ENCODE measurements at regions not wholly inside any gene's neighbourhood (a gene's known extent, or its start where the extent isn't known, plus 50 kb on each side); places are given as distances from the start of the nearest gene placed in this dataset.

- no peak for DNase-seq
- intact Hi-C loops (cut with DNase I, micrococcal nuclease), result no loop called here
- Mint-ChIP-seq H3K36me3 (ENCODE audit: low read depth) (no peaks in the 10 kb centered on the region), H3K27ac (no peak overlapping the region), H3K27me3 (no peaks in the 10 kb centered on the region), H3K4me3 (no peak overlapping the region), H3K4me1 (peaks cover 2% of the 10 kb centered on the region), H3K9me3 (ENCODE audit: low read depth) (no peaks in the 10 kb centered on the region)
- ChIA-PET POLR2A (no interaction called here), CTCF (no interaction called here)
- no peak for ATAC-seq
These were observed 532.3 kb downstream of the USP25 start for GRCh38 chr21:16262091-16262490.

GRCh38 chr21:16264319-16264718 lies 534.5 kb downstream of the USP25 start:
- peaks cover 2% of the 10 kb centered on the region for H3K4me1 Mint-ChIP-seq
- H3K36me3 Mint-ChIP-seq (ENCODE audit: low read depth), result no peaks in the 10 kb centered on the region
- no peaks in the 10 kb centered on the region for H3K9me3 Mint-ChIP-seq (ENCODE audit: low read depth)
- ChIA-PET CTCF (no interaction called here), POLR2A (no interaction called here)
- no peak overlapping the region for H3K27ac Mint-ChIP-seq
- ATAC-seq (no peak), DNase-seq (no peak)
- no peak overlapping the region for H3K4me3 Mint-ChIP-seq
- H3K27me3 Mint-ChIP-seq, result no peaks in the 10 kb centered on the region
- intact Hi-C loops (cut with DNase I, micrococcal nuclease), result no loop called here

- Mint-ChIP-seq H3K9me3 (ENCODE audit: low read depth) (no peaks in the 10 kb centered on the region), H3K27ac (no peak overlapping the region), H3K4me3 (no peak overlapping the region), H3K4me1 (no peaks in the 10 kb centered on the region), H3K27me3 (no peaks in the 10 kb centered on the region), H3K36me3 (ENCODE audit: low read depth) (no peaks in the 10 kb centered on the region)
- CTCF ChIA-PET, result no interaction called here
- POLR2A ChIA-PET, result no interaction called here
- no peak for DNase-seq
- intact Hi-C loops (cut with DNase I, micrococcal nuclease), result no loop called here
- ATAC-seq, result no peak
These were observed 539.7 kb downstream of the USP25 start for GRCh38 chr21:16269476-16269875.

DNA sequence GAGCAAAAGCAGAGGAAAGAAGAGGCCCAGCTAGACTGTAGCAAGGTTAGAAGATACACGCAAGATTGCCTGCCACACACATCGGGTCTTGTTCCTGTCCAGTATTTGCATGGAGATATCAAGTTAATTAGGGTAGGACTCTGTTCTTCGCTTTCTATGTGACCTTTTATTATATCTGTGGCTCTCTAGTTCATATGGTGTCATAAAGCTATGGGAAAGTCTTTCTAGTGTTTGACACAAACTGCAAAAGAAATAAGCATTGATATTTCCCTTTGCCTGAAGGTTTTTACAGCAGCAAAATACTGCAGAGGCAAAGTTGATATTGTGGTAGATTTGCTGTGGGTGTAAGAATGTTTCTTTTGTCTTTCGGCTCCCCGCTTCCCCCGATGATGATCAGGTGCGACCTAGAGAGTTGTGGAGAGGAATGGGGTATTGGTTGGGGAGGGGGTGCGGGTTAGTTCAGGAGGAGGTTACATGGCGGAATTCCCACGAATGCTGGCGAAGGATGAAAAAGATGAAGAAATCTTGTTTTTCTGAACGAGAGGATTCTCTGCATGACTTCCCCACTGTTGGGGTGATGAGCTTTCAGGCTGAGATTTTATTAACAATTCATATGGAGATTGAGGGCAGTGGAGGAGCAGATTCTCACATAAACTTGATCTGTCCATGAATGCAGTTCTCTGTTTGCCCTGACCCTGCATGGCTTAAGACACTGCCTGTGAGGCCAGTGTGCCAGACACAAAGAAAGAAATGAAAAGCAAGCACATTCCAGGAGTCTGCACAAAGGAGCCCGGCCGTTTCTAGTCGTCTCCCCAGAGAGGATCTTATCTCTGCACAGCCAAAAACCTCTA lies 550.2 kb downstream of the USP25 start:
- Mint-ChIP-seq H3K36me3 (ENCODE audit: low read depth) (no peaks in the 10 kb centered on the region), H3K27ac (no peak overlapping the region), H3K27me3 (no peaks in the 10 kb centered on the region), H3K9me3 (ENCODE audit: low read depth) (no peaks in the 10 kb centered on the region), H3K4me3 (no peak overlapping the region), H3K4me1 (no peaks in the 10 kb centered on the region)
- CTCF ChIA-PET, result no interaction called here
- intact Hi-C loops (cut with DNase I, micrococcal nuclease), result no loop called here
- DNase-seq (no peak), ATAC-seq (no peak)
- POLR2A ChIA-PET, result no interaction called here

DNA sequence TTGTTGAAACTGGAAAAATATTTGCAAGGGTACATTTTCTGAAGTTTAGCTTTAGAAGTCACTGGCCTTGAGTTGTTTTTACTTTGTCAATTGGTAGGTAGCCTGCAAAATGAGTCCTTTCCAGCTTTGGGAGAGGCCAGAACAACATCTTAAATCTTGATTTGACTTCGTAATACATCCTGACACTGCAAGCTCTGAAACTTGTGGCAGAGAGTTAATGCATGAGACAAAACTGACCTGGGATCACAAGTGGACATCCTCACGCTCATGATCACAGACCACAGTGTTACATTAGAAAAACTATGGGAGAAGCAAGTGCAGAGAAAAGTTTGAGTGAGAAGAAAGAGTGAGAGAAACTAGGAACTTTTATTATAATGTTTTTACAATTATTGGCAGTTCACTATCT lies 550.9 kb downstream of the USP25 start:
- DNase-seq (no peak), ATAC-seq (no peak)
- no peaks in the 10 kb centered on the region for H3K36me3 Mint-ChIP-seq (ENCODE audit: low read depth)
- H3K4me1 Mint-ChIP-seq, result no peaks in the 10 kb centered on the region
- no peaks in the 10 kb centered on the region for H3K27me3 Mint-ChIP-seq
- no peaks in the 10 kb centered on the region for H3K9me3 Mint-ChIP-seq (ENCODE audit: low read depth)
- no peak overlapping the region for H3K27ac Mint-ChIP-seq
- intact Hi-C loops (cut with DNase I, micrococcal nuclease), result no loop called here
- POLR2A ChIA-PET, result no interaction called here
- no peak overlapping the region for H3K4me3 Mint-ChIP-seq
- CTCF ChIA-PET, result no interaction called here

- no peak for ATAC-seq
- Mint-ChIP-seq H3K27me3 (no peaks in the 10 kb centered on the region), H3K4me3 (no peak overlapping the region), H3K27ac (no peak overlapping the region), H3K36me3 (ENCODE audit: low read depth) (no peaks in the 10 kb centered on the region), H3K4me1 (no peaks in the 10 kb centered on the region), H3K9me3 (ENCODE audit: low read depth) (no peaks in the 10 kb centered on the region)
- POLR2A ChIA-PET, result no interaction called here
- intact Hi-C loops (cut with DNase I, micrococcal nuclease), result no loop called here
- DNase-seq, result no peak
- CTCF ChIA-PET, result no interaction called here
These were observed 553.7 kb downstream of the USP25 start for GRCh38 chr21:16283516-16283915.

DNA sequence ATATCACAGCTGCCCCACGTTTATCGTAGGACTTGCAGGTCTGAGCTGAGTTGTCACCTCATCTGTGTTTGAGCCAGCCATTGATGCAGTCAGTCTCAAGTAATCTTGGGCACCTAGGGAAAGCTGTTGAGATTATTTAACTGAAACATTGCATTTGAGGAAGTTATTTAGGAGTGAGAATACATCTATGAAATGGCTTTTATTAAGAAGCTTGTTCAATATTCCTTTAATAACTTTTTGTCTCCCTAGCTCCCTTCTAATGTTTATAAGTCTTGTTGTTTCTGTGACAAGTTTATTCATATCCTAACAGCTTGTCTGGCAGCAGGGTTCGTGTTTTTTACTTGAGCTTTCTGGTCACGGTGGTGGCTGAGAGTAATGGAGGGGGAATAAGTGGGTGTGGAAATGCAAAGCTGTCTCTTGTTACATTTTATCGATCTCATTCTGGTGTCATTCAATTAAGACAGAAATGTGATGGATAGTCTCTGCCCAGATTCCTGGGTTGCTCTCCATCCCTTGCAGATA lies 555.9 kb downstream of the USP25 start:
- H3K27me3 Mint-ChIP-seq, result no peaks in the 10 kb centered on the region
- intact Hi-C loops (cut with DNase I, micrococcal nuclease), result no loop called here
- H3K4me1 Mint-ChIP-seq, result no peaks in the 10 kb centered on the region
- H3K27ac Mint-ChIP-seq, result no peak overlapping the region
- no peak for DNase-seq
- H3K36me3 Mint-ChIP-seq (ENCODE audit: low read depth), result no peaks in the 10 kb centered on the region
- no peaks in the 10 kb centered on the region for H3K9me3 Mint-ChIP-seq (ENCODE audit: low read depth)
- CTCF ChIA-PET, result no interaction called here
- POLR2A ChIA-PET, result no interaction called here
- ATAC-seq, result no peak
- H3K4me3 Mint-ChIP-seq, result no peak overlapping the region

DNA sequence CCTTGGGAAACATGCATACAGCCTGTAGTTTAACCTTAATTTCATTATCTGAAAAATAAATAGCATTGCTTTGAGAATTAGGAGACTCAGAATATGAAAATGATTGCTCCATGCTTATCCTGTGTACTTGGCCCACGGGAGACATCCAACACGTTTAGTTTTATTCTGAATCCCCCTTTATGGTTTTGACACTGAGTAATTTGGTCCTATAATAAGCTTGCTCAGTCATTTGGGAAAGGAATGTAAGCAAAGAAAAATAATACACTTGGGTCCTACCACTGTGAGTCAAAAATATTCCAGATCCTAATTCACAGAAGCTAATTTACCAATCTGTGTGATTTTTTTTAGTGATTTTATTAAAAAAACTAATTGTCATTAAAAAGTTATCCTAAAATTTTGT lies 557.3 kb downstream of the USP25 start:
- no peaks in the 10 kb centered on the region for H3K4me1 Mint-ChIP-seq
- DNase-seq (no peak), ATAC-seq (no peak)
- intact Hi-C loops (cut with DNase I, micrococcal nuclease), result no loop called here
- H3K27me3 Mint-ChIP-seq, result no peaks in the 10 kb centered on the region
- no peak overlapping the region for H3K4me3 Mint-ChIP-seq
- no peaks in the 10 kb centered on the region for H3K36me3 Mint-ChIP-seq (ENCODE audit: low read depth)
- no peaks in the 10 kb centered on the region for H3K9me3 Mint-ChIP-seq (ENCODE audit: low read depth)
- CTCF ChIA-PET, result no interaction called here
- no peak overlapping the region for H3K27ac Mint-ChIP-seq
- POLR2A ChIA-PET, result no interaction called here

GRCh38 chr21:16291296-16291695 lies 561.5 kb downstream of the USP25 start:
- Mint-ChIP-seq H3K36me3 (ENCODE audit: low read depth) (no peaks in the 10 kb centered on the region), H3K27ac (no peak overlapping the region), H3K27me3 (no peaks in the 10 kb centered on the region), H3K4me3 (no peak overlapping the region), H3K9me3 (ENCODE audit: low read depth) (no peaks in the 10 kb centered on the region), H3K4me1 (no peaks in the 10 kb centered on the region)
- ATAC-seq, result no peak
- intact Hi-C loops (cut with DNase I, micrococcal nuclease), result loop anchor here in 1 of 2 experiments (5.0 kb wide), 1 partner anchor 51 kb away; no protein-coding TSS in a partner anchor
- POLR2A ChIA-PET, result no interaction called here
- CTCF ChIA-PET, result interaction anchor here (1.1 kb wide), 1 partner anchor 10 kb away, joined by 3 read pairs; no protein-coding TSS in a partner anchor
- DNase-seq, result no peak

DNA sequence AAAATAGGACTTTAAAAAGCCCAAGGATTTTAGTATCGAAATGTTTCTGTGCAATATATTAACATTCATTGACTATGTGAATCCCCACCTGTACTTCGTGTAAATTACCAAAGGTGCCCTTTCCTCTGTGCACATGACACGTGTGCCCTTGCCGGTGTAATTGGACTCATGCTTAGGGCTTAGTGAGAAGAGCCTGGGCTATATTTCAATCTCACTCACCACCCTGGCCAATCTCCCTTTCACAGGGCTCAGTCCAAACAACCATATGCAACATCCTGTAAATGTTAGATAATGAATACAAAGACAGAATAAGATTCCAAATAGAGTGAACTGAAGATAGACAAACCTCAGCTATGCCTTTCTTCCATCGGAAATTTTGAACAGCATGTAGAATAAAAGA lies 564.3 kb downstream of the USP25 start:
- POLR2A ChIA-PET, result no interaction called here
- no peaks in the 10 kb centered on the region for H3K27me3 Mint-ChIP-seq
- H3K27ac Mint-ChIP-seq, result no peak overlapping the region
- H3K9me3 Mint-ChIP-seq (ENCODE audit: low read depth), result no peaks in the 10 kb centered on the region
- H3K4me3 Mint-ChIP-seq, result no peak overlapping the region
- H3K36me3 Mint-ChIP-seq (ENCODE audit: low read depth), result no peaks in the 10 kb centered on the region
- intact Hi-C loops (cut with DNase I, micrococcal nuclease), result loop anchor here in 1 of 2 experiments (5.0 kb wide), 1 partner anchor 48 kb away; no protein-coding TSS in a partner anchor
- H3K4me1 Mint-ChIP-seq, result no peaks in the 10 kb centered on the region
- no peak for DNase-seq
- CTCF ChIA-PET, result no interaction called here
- no peak for ATAC-seq

GRCh38 chr21:16302851-16303282 lies 573.1 kb downstream of the USP25 start:
- H3K27me3 Mint-ChIP-seq, result no peaks in the 10 kb centered on the region
- H3K4me3 Mint-ChIP-seq, result no peak overlapping the region
- no peaks in the 10 kb centered on the region for H3K36me3 Mint-ChIP-seq (ENCODE audit: low read depth)
- intact Hi-C loops (cut with DNase I, micrococcal nuclease), result no loop called here
- no peak overlapping the region for H3K27ac Mint-ChIP-seq
- no peaks in the 10 kb centered on the region for H3K4me1 Mint-ChIP-seq
- ATAC-seq (no peak), DNase-seq (no peak)
- POLR2A ChIA-PET, result no interaction called here
- H3K9me3 Mint-ChIP-seq (ENCODE audit: low read depth), result no peaks in the 10 kb centered on the region
- CTCF ChIA-PET, result no interaction called here
